Neural progenitor cell (in vitro differentiated cells): ENCODE measurements at regions not wholly inside any gene's neighbourhood (a gene's known extent, or its start where the extent isn't known, plus 50 kb on each side); places are given as distances from the start of the nearest gene placed in this dataset.

Source experiments
- DNase-seq: peaks from one replicate; pipeline ENCODE4 v3.0.0-alpha.2; 2016; ENCODE audit warnings: low spot score
- H2AFZ ChIP-seq: fragments of 200-600 bp; sonication (generic); replicated peaks from 2 replicates; pipeline ENCODE4 v1.6.1; 2016; ENCODE audit warnings: antibody characterized with exemption
- H3F3A ChIP-seq: fragments of 200-600 bp; sonication (generic); 2 replicates; pipeline ENCODE4 v1.6.1; 2016; ENCODE audit warnings: antibody characterized with exemption, low read depth
- H3K27ac ChIP-seq: fragments of 200-600 bp; sonication (generic); 2 replicates; pipeline ENCODE4 v1.5.1; 2016; ENCODE audit warnings: mild to moderate bottlenecking
- H3K27me3 ChIP-seq: fragments of 200-600 bp; sonication (generic); 2 replicates; pipeline ENCODE4 v1.6.1; 2016; ENCODE audit warnings: mild to moderate bottlenecking, moderate library complexity
- H3K36me3 ChIP-seq: fragments of 200-600 bp; sonication (generic); 2 replicates; pipeline ENCODE4 v1.5.1; 2016
- H3K4me1 ChIP-seq: fragments of 200-600 bp; sonication (generic); 2 replicates; pipeline ENCODE4 v1.6.1; 2016; ENCODE audit warnings: mixed run types
- H3K4me2 ChIP-seq: fragments of 200-600 bp; sonication (generic); 2 replicates; pipeline ENCODE4 v1.6.1; 2016
- H3K4me3 ChIP-seq: fragments of 200-600 bp; sonication (generic); 2 replicates; pipeline ENCODE4 v1.5.1; 2016
- H3K79me2 ChIP-seq: fragments of 200-600 bp; sonication (generic); 2 replicates; pipeline ENCODE4 v1.6.1; 2016; ENCODE audit warnings: low read depth
- H3K9ac ChIP-seq: fragments of 200-600 bp; sonication (generic); 2 replicates; pipeline ENCODE4 v1.6.1; 2016
- H3K9me3 ChIP-seq: fragments of 200-600 bp; sonication (generic); 2 replicates; pipeline ENCODE4 v1.5.1; 2016; ENCODE audit warnings: low read depth
- H4K20me1 ChIP-seq: fragments of 200-600 bp; sonication (generic); 2 replicates; pipeline ENCODE4 v1.6.1; 2016; ENCODE audit warnings: low read depth
- H3K27ac Mint-ChIP-seq: 3 replicates; pipeline ENCODE4 v1.8.0; 2021; ENCODE audit warnings: mixed read lengths
- H3K27me3 Mint-ChIP-seq: 2 replicates; pipeline ENCODE4 v1.8.0; 2022; ENCODE audit warnings: low read depth, mild to moderate bottlenecking, inconsistent platforms, moderate library complexity, mixed read lengths; ENCODE audit not compliant: insufficient read depth
- H3K36me3 Mint-ChIP-seq: 3 replicates; pipeline ENCODE4 v1.8.0; 2021; ENCODE audit warnings: mixed read lengths
- H3K4me1 Mint-ChIP-seq: 3 replicates; pipeline ENCODE4 v1.8.0; 2021; ENCODE audit warnings: mixed read lengths
- H3K4me3 Mint-ChIP-seq: 3 replicates; pipeline ENCODE4 v1.8.0; 2021; ENCODE audit warnings: mild to moderate bottlenecking, moderate library complexity, mixed read lengths
- H3K9me3 Mint-ChIP-seq: 3 replicates; pipeline ENCODE4 v1.8.0; 2020; ENCODE audit warnings: mixed read lengths
- EZH2 ChIP-seq: fragments of 200-600 bp; sonication (generic); IDR thresholded peaks from 2 replicates; pipeline ENCODE4 v1.6.1; 2017; ENCODE audit warnings: antibody characterized with exemption, mild to moderate bottlenecking, moderate library complexity
- EZH2phosphoT487 ChIP-seq: fragments of 200-600 bp; sonication (generic); IDR thresholded peaks from 2 replicates; pipeline ENCODE4 v1.6.1; 2017; ENCODE audit warnings: antibody characterized with exemption
- TF ChIP-seq, protein P1 (sequence below): fragments of 200-600 bp; sonication (generic); IDR thresholded peaks from 2 replicates; pipeline ENCODE4 v1.5.1; 2017; ENCODE audit warnings: antibody characterized with exemption, mild to moderate bottlenecking

DNA sequence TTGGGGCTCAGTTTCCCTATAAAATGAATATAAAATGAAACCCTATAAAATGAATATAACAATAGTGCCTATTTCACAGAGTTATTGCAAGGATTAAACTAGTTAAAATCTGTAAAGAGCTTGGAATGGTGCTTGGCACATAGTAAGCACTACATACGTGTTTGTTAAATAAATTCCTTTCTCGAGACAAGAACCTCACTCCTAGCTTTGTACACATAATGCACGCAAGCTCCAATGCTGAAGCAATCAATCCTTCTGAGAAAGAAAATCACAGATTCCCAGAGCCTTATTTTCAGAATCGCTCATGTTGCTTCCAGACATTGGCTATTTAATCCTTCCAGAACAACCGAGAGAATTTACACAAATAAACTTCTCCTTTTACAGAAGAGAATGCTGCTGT lies 440.9 kb downstream of the IRS1 start:
- Histone ChIP-seq H3K9me3 (no peaks in the 10 kb centered on the region), H3K27me3 (no peaks in the 10 kb centered on the region), H3K4me2 (no peak overlapping the region), H4K20me1 (no peaks in the 10 kb centered on the region), H3F3A (no peaks in the 10 kb centered on the region), H3K9ac (no peak overlapping the region), H3K79me2 (no peaks in the 10 kb centered on the region), H3K4me1 (peaks cover 7% of the 10 kb centered on the region), H3K27ac (no peak overlapping the region), H3K4me3 (no peak overlapping the region), H2AFZ (no peak overlapping the region), H3K36me3 (no peaks in the 10 kb centered on the region)
- H3K36me3 Mint-ChIP-seq = no peaks in the 10 kb centered on the region
- no peak overlapping the region for H3K4me3 Mint-ChIP-seq
- H3K27ac Mint-ChIP-seq = no peak overlapping the region
- peaks cover 3% of the 10 kb centered on the region for H3K27me3 Mint-ChIP-seq
- H3K9me3 Mint-ChIP-seq = peaks cover 6% of the 10 kb centered on the region
- no peak for DNase-seq
- TF ChIP-seq, protein P1, sequence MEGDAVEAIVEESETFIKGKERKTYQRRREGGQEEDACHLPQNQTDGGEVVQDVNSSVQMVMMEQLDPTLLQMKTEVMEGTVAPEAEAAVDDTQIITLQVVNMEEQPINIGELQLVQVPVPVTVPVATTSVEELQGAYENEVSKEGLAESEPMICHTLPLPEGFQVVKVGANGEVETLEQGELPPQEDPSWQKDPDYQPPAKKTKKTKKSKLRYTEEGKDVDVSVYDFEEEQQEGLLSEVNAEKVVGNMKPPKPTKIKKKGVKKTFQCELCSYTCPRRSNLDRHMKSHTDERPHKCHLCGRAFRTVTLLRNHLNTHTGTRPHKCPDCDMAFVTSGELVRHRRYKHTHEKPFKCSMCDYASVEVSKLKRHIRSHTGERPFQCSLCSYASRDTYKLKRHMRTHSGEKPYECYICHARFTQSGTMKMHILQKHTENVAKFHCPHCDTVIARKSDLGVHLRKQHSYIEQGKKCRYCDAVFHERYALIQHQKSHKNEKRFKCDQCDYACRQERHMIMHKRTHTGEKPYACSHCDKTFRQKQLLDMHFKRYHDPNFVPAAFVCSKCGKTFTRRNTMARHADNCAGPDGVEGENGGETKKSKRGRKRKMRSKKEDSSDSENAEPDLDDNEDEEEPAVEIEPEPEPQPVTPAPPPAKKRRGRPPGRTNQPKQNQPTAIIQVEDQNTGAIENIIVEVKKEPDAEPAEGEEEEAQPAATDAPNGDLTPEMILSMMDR = no peak
- TF ChIP-seq EZH2 (no peak), EZH2phosphoT487 (no peak)
- H3K4me1 Mint-ChIP-seq = peaks cover 15% of the 10 kb centered on the region

DNA sequence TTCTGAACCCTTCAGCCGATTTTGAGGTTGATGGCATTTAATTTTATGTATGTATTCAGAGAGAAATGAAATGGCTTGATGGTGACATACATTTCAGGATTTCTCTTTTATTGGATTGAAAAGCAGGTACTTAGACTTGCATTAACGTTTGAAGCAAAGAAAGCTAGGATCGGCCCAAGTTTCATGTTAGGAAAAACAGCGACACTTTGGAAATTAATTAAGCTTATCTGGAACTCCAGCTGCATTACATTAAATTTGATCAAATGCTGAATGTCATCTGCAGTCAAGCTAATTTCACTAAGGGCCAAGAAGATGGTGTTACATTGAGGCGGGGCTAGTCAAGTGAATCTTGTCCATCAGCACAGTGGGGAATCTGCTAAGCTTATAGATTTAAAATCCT lies 441.8 kb downstream of the IRS1 start:
- Histone ChIP-seq H3K4me2 (no peak overlapping the region), H4K20me1 (no peaks in the 10 kb centered on the region), H3K36me3 (no peaks in the 10 kb centered on the region), H3K4me3 (no peak overlapping the region), H3K9me3 (no peaks in the 10 kb centered on the region), H3F3A (no peaks in the 10 kb centered on the region), H3K79me2 (no peaks in the 10 kb centered on the region), H3K9ac (no peak overlapping the region), H2AFZ (no peak overlapping the region), H3K27me3 (no peaks in the 10 kb centered on the region), H3K27ac (no peak overlapping the region), H3K4me1 (peaks cover 7% of the 10 kb centered on the region)
- no peak overlapping the region for H3K27ac Mint-ChIP-seq
- H3K4me1 Mint-ChIP-seq = peaks cover 15% of the 10 kb centered on the region
- no peak overlapping the region for H3K4me3 Mint-ChIP-seq
- peak; percentile 35 for DNase-seq
- TF ChIP-seq EZH2 (no peak), EZH2phosphoT487 (no peak)
- TF ChIP-seq, protein P1 = no peak
- H3K36me3 Mint-ChIP-seq = no peaks in the 10 kb centered on the region
- H3K27me3 Mint-ChIP-seq = peaks cover 3% of the 10 kb centered on the region
- H3K9me3 Mint-ChIP-seq = peaks cover 3% of the 10 kb centered on the region

DNA sequence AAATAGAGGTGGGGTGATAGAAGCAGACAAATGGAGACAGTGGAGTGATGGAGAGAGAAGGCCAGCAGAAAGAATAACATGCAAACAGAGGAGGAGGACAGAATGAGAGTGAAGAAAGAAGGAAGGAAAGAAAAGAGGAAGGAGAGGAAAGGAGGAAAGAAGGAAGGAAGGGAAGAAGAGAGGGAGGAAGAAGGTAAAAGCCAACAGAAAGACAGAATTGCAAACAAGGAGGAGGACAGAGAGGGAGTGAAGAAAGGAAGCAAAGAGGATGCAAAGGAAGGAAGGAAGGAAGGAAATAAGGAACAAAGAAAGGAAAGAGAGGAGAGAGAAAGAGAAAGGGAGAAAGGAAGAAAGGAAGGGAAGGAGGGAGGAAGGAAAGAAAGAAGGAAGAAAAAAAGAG lies 444.0 kb downstream of the IRS1 start:
- TF ChIP-seq, protein P1 = no peak
- TF ChIP-seq EZH2phosphoT487 = no peak
- TF ChIP-seq EZH2 = no peak
- H3K4me2 ChIP-seq = no peak overlapping the region
- H3K9me3 ChIP-seq = no peaks in the 10 kb centered on the region
- Mint-ChIP-seq H3K4me3 (no peak overlapping the region), H3K27me3 (peaks cover 3% of the 10 kb centered on the region), H3K4me1 (peaks cover 11% of the 10 kb centered on the region), H3K36me3 (no peaks in the 10 kb centered on the region), H3K9me3 (peaks cover 2% of the 10 kb centered on the region), H3K27ac (no peak overlapping the region)
- H3K4me3 ChIP-seq = no peak overlapping the region
- H3K36me3 ChIP-seq = no peaks in the 10 kb centered on the region
- H4K20me1 ChIP-seq = no peaks in the 10 kb centered on the region
- H3K27me3 ChIP-seq = no peaks in the 10 kb centered on the region
- H2AFZ ChIP-seq = no peak overlapping the region
- no peaks in the 10 kb centered on the region for H3K79me2 ChIP-seq
- H3K27ac ChIP-seq = no peak overlapping the region
- peaks cover 7% of the 10 kb centered on the region for H3K4me1 ChIP-seq
- no peaks in the 10 kb centered on the region for H3F3A ChIP-seq
- no peak for DNase-seq
- H3K9ac ChIP-seq = no peak overlapping the region

DNA sequence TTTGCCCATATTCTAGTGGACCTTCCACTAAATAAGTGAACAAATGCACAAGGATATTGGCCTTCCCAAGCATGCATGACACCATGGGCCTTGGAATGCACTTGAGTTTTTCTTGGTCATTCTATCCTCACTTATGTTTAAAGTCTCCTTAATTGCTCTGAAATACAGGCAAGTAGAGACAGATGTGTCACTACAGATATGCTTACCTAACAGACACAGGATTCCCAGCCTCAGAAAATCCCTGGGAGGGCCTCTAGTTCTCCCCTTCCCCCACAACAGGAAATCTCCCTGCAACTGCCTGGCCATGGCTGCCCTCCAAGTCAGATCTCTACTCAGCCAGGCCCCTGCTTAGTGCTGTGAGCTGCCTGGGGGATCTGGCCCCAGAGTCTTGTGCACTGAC lies 445.2 kb downstream of the IRS1 start:
- H2AFZ ChIP-seq = no peak overlapping the region
- Mint-ChIP-seq H3K27ac (no peak overlapping the region), H3K4me1 (peaks cover 11% of the 10 kb centered on the region), H3K4me3 (no peak overlapping the region), H3K9me3 (peaks cover 2% of the 10 kb centered on the region), H3K36me3 (no peaks in the 10 kb centered on the region), H3K27me3 (no peaks in the 10 kb centered on the region)
- no peaks in the 10 kb centered on the region for H3F3A ChIP-seq
- TF ChIP-seq, protein P1 = no peak
- no peak for TF ChIP-seq EZH2
- TF ChIP-seq EZH2phosphoT487 = no peak
- H3K27me3 ChIP-seq = no peaks in the 10 kb centered on the region
- H3K9ac ChIP-seq = no peak overlapping the region
- H3K9me3 ChIP-seq = no peaks in the 10 kb centered on the region
- H3K79me2 ChIP-seq = no peaks in the 10 kb centered on the region
- H3K4me3 ChIP-seq = no peak overlapping the region
- DNase-seq = no peak
- no peaks in the 10 kb centered on the region for H3K36me3 ChIP-seq
- peaks cover 7% of the 10 kb centered on the region for H3K4me1 ChIP-seq
- no peak overlapping the region for H3K4me2 ChIP-seq
- no peak overlapping the region for H3K27ac ChIP-seq
- no peaks in the 10 kb centered on the region for H4K20me1 ChIP-seq
